Uterus (tissue), 3 donors: ENCODE measurements at regions not wholly inside any gene's neighbourhood (a gene's known extent, or its start where the extent isn't known, plus 50 kb on each side); places are given as distances from the start of the nearest gene placed in this dataset.

Source experiments
- DNase-seq, 2 donors: peaks; one replicate each; pipeline ENCODE4 v3.0.0-alpha.2; 2019 to 2020
- H3K27ac ChIP-seq, 2 donors: fragments of 200-600 bp; sonication (generic); 1 replicate in 1 of 2; 2 replicates in 1 of 2; pipeline ENCODE4 v1.5.1; 2016 to 2018
- H3K27me3 ChIP-seq, 2 donors: fragments of 200-600 bp; sonication (generic); one replicate each; pipeline ENCODE4 v1.5.1; 2018 to 2019; ENCODE audit warnings: control low read depth in 1 of 2
- H3K36me3 ChIP-seq, 2 donors: fragments of 200-600 bp; sonication (generic); one replicate each; pipeline ENCODE4 v1.5.1; 2019; ENCODE audit warnings: control low read depth in 1 of 2
- H3K4me1 ChIP-seq, 2 donors: fragments of 200-600 bp; sonication (generic); one replicate each; pipeline ENCODE4 v1.5.1; 2018 to 2019; ENCODE audit warnings: control low read depth in 1 of 2
- H3K4me3 ChIP-seq, 2 donors: fragments of 200-600 bp; sonication (generic); 1 replicate in 1 of 2; 2 replicates in 1 of 2; pipeline ENCODE4 v1.5.1; 2018 to 2019; ENCODE audit warnings: mild to moderate bottlenecking in 1 of 2
- H3K9me3 ChIP-seq, 2 donors: fragments of 200-600 bp; sonication (generic); one replicate each; pipeline ENCODE4 v1.5.1; 2019; ENCODE audit warnings: control low read depth in 1 of 2
- CTCF ChIP-seq, 4 experiments: fragments of 200-600 bp in 2 of 4; fragments of 450-650 bp in 2 of 4; sonication (generic) in 2 of 4; IDR thresholded peaks; one replicate each; pipeline ENCODE4 v1.5.1; 2016 to 2019; ENCODE audit warnings: antibody characterized with exemption in 4 of 4, mild to moderate bottlenecking in 2 of 4, moderate library complexity in 1 of 4
- POLR2A ChIP-seq, 2 donors: fragments of 450-650 bp; IDR thresholded peaks; one replicate each; pipeline ENCODE4 v1.6.1; 2016; ENCODE audit warnings: antibody characterized with exemption in 2 of 2, mild to moderate bottlenecking in 1 of 2, moderate library complexity in 1 of 2
- intact Hi-C: fragments of 100-400 bp; cut with DNase I; formaldehyde crosslinking; loops from one replicate; pipeline ENCODE4 v1.15.1; 2023; ENCODE audit warnings: low total_unique reads
- donor health status: DM: yes; HTN: yes; CAD: no.

- DNase-seq = no peak
- TF ChIP-seq POLR2A (IDR thresholded peaks at IDR 0.05) (no peak), CTCF (IDR thresholded peaks at IDR 0.05) (no peak)
- intact Hi-C loops = no loop called here
Measured at GRCh38 chr9:75609401-75609800, 281.1 kb upstream of the PCSK5 start.

DNA sequence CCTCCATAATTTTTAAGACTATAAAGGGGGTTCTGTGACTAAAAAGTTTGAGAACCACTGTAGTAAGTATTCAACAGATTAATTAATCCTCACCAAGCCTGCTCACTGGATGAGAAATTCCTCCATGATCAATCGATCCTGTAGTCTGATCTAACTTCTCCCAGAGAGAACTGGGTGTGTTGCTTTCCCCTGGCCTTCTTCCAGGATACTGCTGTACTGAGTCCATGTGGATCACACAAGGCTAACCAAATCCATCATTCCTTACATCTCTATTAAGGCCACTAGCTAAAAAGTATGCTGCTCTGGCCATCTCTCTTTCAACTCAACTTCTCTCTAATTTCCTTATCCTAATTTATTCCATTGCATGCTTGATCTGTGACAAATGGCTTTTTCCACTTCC, 280.2 kb upstream of the PCSK5 start:
- TF ChIP-seq POLR2A (IDR thresholded peaks at IDR 0.05) (no peak), CTCF (IDR thresholded peaks at IDR 0.05) (no peak)
- DNase-seq = no peak
- Histone ChIP-seq H3K9me3 (no peaks in the 10 kb centered on the region), H3K4me3 (no peak overlapping the region), H3K27ac (no peak overlapping the region), H3K27me3 (no peaks in the 10 kb centered on the region), H3K4me1 (no peaks in the 10 kb centered on the region), H3K36me3 (no peaks in the 10 kb centered on the region)
- intact Hi-C loops = no loop called here

More at GRCh38 chr9:75609401-75609800, 281.1 kb upstream of the PCSK5 start:
- Histone ChIP-seq H3K4me1 (no peaks in the 10 kb centered on the region), H3K36me3 (no peaks in the 10 kb centered on the region), H3K27me3 (no peaks in the 10 kb centered on the region), H3K9me3 (no peaks in the 10 kb centered on the region), H3K27ac (no peak overlapping the region), H3K4me3 (no peak overlapping the region)

GRCh38 chr9:75612205-75612604, 278.3 kb upstream of the PCSK5 start:
- H3K9me3 ChIP-seq = no peaks in the 10 kb centered on the region
- H3K4me3 ChIP-seq = no peak overlapping the region
- no peak overlapping the region for H3K27ac ChIP-seq
- intact Hi-C loops = no loop called here
- no peak for DNase-seq
- no peaks in the 10 kb centered on the region for H3K36me3 ChIP-seq
- no peaks in the 10 kb centered on the region for H3K4me1 ChIP-seq
- no peak for TF ChIP-seq CTCF (IDR thresholded peaks at IDR 0.05)
- no peak for TF ChIP-seq POLR2A (IDR thresholded peaks at IDR 0.05)
- H3K27me3 ChIP-seq = no peaks in the 10 kb centered on the region

GRCh38 chr9:75612754-75613153, 277.7 kb upstream of the PCSK5 start:
- TF ChIP-seq CTCF (IDR thresholded peaks at IDR 0.05) = no peak
- TF ChIP-seq POLR2A (IDR thresholded peaks at IDR 0.05) = no peak
- intact Hi-C loops = no loop called here
- DNase-seq = no peak
- no peaks in the 10 kb centered on the region for H3K36me3 ChIP-seq
- no peak overlapping the region for H3K27ac ChIP-seq
- H3K9me3 ChIP-seq = no peaks in the 10 kb centered on the region
- H3K4me3 ChIP-seq = no peak overlapping the region
- H3K4me1 ChIP-seq = no peaks in the 10 kb centered on the region
- H3K27me3 ChIP-seq = no peaks in the 10 kb centered on the region

- Histone ChIP-seq H3K9me3 (no peaks in the 10 kb centered on the region), H3K27me3 (no peaks in the 10 kb centered on the region), H3K4me3 (no peak overlapping the region), H3K36me3 (no peaks in the 10 kb centered on the region), H3K27ac (no peak overlapping the region), H3K4me1 (no peaks in the 10 kb centered on the region)
- TF ChIP-seq POLR2A (IDR thresholded peaks at IDR 0.05) (no peak), CTCF (IDR thresholded peaks at IDR 0.05) (no peak)
- no peak for DNase-seq
- intact Hi-C loops = no loop called here
Measured at GRCh38 chr9:75615284-75615683, 275.2 kb upstream of the PCSK5 start.
